GM19035 (cell line): ENCODE measurements at regions not wholly inside any gene's neighbourhood (a gene's known extent, or its start where the extent isn't known, plus 50 kb on each side); places are given as distances from the start of the nearest gene placed in this dataset.

Experiments used
- ATAC-seq: cut with Tn5 transposase; IDR thresholded peaks from one replicate; pipeline ENCODE4 v1.9.1; 2021; ENCODE audit not compliant: unreplicated experiment

- ATAC-seq: no peak
These were observed 514.6 kb upstream of the FBXO33 start for GRCh38 chr14:39946807-39947206.

GRCh38 chr14:39939023-39939422 lies 506.8 kb upstream of the FBXO33 start:
- ATAC-seq: no peak

GRCh38 chr14:39912192-39913100 lies 480.2 kb upstream of the FBXO33 start:
- peak; percentile 88 for ATAC-seq

GRCh38 chr14:39897657-39898056 lies 465.4 kb upstream of the FBXO33 start:
- no peak for ATAC-seq

- ATAC-seq: no peak
These were observed 457.8 kb upstream of the FBXO33 start for GRCh38 chr14:39890026-39890425.

- no peak for ATAC-seq
These were observed 451.9 kb upstream of the FBXO33 start for GRCh38 chr14:39884091-39884490.

GRCh38 chr14:39880965-39881364 lies 448.7 kb upstream of the FBXO33 start:
- ATAC-seq: no peak

- ATAC-seq: no peak
These were observed 448.0 kb upstream of the FBXO33 start for GRCh38 chr14:39880106-39880695.

GRCh38 chr14:39877577-39878190 lies 445.5 kb upstream of the FBXO33 start:
- ATAC-seq: no peak

- ATAC-seq: no peak
These were observed 444.7 kb upstream of the FBXO33 start for GRCh38 chr14:39876916-39877315.

- no peak for ATAC-seq
These were observed 442.8 kb upstream of the FBXO33 start for GRCh38 chr14:39875028-39875427.

- ATAC-seq: no peak
These were observed 441.6 kb upstream of the FBXO33 start for GRCh38 chr14:39873791-39874190.

GRCh38 chr14:39868949-39869348 lies 436.7 kb upstream of the FBXO33 start:
- ATAC-seq: no peak

- ATAC-seq: no peak
These were observed 436.0 kb upstream of the FBXO33 start for GRCh38 chr14:39868251-39868650.

GRCh38 chr14:39863441-39863840 lies 431.2 kb upstream of the FBXO33 start:
- ATAC-seq: no peak

- ATAC-seq: no peak
These were observed 429.5 kb upstream of the FBXO33 start for GRCh38 chr14:39861696-39862095.

- ATAC-seq: no peak
These were observed 429.0 kb upstream of the FBXO33 start for GRCh38 chr14:39861229-39861600.

- ATAC-seq: no peak
These were observed 428.5 kb upstream of the FBXO33 start for GRCh38 chr14:39860596-39861228.

- ATAC-seq: no peak
These were observed 427.1 kb upstream of the FBXO33 start for GRCh38 chr14:39859314-39859713.

- ATAC-seq: no peak
These were observed 425.3 kb upstream of the FBXO33 start for GRCh38 chr14:39857376-39858055.

- ATAC-seq: no peak
These were observed 421.2 kb upstream of the FBXO33 start for GRCh38 chr14:39853441-39853840.
